COLO668 (cell line): ENCODE measurements at regions not wholly inside any gene's neighbourhood (a gene's known extent, or its start where the extent isn't known, plus 50 kb on each side); places are given as distances from the start of the nearest gene placed in this dataset.

ENCODE experiments used
- DNase-seq: peaks from one replicate; lab custom pipeline; 2025; ENCODE audit not compliant: unreplicated experiment; lab: John Stamatoyannopoulos, UW

DNA sequence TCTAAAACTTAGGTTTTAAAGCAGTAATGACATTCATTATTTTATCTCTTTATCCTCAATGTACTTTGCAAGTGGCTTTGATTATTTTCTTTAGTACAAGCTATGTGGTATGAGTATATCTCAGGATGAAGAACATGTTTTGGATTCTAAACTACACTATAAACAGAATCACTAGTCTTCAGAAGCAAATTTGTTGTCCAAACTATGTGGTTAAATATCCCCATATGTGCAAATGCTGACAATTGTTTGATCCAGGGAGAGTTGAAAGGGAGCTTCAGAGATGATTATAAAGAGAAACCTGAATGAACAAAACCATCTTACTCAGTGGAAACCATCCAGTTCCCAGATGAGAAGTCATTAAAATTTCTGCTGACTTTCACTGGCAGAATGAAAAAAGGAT lies 179.3 kb downstream of the MDFIC start:
- DNase-seq = no peak

DNA sequence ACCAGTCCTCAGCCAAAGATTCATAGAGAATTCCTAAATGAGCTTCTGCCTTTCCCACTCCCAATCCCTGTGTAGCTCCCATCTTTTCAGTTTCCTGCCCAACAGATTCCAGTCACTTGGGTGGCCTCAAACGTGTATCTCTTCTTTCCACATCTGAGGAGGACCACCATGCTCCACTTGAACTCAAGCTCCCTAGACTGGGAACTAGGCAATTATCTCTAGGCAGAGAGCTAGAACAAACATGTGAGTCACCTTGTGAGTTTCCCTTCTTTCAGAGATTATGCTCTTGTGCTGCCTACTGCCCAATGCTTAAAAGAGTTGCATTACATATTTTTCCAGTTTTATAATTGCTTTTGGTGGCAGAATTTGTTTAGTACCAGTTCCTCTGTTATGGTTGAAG lies 178.0 kb downstream of the MDFIC start:
- peak; percentile 8 for DNase-seq

DNA sequence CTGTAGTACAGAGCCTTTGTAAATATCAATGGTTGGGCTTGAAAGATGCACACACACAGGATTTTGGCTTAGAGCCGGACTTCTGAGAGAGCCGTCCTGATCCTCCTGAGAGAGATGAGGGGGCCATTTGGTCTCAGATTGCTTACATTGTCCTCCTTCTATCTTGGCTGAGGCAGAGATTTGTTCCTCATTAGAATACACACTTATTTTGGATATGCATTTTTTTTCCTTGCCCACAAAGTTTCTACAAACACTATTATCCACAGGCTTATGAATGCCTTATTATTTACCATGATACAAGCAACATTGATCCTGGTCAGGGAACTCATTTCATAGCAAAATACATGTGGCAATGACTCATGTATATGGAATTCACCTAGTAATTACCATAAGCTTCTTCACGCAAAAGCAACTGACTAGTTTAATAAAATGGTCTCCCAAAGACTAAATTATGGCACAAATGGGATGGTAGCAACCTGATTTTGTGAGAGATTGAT lies 175.3 kb downstream of the MDFIC start:
- DNase-seq = no peak

DNA sequence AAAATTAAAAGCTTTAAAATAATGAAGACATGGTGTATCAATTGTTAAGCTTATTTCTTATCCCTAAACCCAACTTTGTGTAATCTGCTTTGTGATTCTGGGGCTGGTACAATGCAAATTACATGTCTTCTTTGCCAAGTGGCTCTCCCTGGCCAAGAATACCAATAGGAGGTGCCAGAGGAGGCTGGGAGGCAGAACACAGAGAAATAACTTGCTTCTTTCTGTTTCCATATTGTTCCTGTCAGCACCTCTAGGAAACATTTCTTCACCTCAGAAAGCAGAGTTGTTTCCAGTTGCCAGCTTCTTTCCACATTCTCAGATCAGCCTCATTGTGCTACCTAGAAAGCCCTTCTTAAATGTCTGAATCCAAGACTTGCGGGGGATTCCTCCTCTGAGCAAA lies 174.4 kb downstream of the MDFIC start:
- DNase-seq = no peak

DNA sequence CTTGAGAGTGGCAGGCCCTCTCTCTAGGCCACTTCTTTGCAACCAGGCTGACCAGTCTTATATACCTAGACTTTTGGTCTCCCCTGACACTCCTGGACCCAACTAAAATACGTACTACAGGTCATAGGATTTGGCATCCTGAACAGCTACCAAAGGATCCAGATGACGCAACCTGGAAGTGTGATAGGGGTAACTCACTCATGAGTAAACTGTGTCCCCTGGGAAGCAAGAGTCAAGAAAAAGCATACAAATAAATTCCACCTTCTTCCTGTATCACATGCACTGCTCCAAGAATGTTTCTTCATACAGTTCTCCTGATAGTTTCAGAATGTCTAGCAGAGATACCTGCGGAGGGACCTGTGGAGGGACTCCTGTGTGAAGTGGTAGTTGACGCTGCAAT lies 172.3 kb downstream of the MDFIC start:
- DNase-seq = no peak

DNA sequence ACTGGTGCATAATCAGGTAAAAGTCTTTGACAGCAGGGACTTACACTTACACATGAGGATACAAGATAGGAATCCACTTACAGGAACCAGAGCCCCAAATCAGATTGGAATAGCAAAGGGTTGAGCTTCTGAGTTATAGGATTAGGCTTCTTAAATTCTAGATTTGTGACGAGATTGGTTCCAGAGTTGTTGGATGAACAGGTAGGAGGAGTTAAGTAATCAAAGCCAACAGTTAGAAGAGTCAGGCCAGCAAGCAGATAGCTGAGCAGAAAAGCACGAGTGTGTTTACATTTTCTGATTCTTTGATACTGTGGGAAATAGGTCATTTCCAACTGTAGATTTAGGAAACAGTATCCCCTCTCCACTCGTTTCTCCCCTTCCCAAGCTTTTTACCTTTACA lies 167.0 kb downstream of the MDFIC start:
- DNase-seq = no peak

DNA sequence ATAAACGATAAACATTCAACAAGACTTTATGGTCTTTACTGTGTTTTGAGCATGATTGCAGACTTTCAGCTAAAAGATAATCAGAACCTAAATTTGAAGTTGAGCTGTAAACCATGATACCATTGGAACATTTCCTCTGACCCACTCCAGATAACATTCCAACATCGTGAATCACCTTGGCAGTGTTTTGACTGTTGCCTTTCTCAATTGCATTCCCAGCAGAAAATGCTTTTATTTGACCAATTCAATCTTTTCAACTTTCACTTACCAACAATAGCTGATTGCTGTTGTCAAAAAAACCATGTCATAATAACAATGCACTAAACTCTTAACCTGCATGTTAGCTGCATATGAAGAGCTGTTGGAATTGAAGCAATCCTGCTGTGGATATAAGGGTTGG lies 165.5 kb downstream of the MDFIC start:
- DNase-seq = no peak

DNA sequence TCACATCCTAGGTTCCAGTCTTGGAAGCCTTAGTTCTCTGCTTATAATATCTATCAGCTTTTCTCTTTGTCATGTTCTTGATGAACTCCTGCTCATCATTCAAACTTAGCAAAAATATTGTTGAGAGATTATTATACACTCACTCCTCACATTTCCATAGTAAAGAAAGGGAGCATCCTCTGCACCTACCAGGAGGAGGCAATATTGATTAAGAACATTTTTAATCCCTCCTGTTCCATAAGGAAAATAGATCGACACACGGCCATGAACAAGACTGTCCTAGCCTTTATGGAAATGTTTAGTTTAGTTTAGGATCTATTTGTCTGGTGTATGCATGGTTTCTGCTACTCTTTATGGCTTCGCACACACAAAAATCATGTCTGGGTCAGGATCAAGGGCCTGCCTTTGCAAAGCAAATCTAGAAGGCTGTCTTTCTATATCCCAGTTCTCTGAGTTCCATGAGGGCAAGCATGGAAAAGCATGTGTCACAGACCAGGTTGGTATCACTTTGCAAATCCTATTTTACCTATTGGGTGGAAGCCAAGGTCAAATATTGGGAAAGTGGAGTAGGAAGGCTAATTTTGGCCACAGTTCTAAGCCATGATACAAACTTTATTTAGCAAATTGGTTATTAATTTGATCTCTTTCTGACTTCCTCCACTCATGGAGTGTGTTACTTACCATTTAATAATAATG lies 164.4 kb downstream of the MDFIC start:
- DNase-seq = no peak

DNA sequence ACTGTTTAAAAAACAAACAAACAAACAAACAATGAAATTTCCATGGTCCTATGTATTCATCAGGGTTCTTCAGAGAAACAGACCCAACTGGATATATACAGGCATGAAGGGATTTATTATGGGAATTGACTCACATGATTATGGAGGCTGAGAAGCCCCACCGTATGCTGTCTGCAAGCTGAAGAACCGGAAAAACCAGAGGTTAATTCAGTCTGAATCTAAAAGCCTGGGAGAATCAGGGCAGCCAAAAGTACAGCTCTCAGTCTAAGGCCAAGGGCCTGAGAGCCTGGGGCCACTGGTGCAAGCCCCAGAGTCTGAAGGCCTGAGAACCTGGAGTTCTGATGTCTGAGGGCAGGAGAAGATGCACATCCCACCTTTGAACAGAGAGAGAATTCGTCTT lies 163.5 kb downstream of the MDFIC start:
- DNase-seq = no peak

DNA sequence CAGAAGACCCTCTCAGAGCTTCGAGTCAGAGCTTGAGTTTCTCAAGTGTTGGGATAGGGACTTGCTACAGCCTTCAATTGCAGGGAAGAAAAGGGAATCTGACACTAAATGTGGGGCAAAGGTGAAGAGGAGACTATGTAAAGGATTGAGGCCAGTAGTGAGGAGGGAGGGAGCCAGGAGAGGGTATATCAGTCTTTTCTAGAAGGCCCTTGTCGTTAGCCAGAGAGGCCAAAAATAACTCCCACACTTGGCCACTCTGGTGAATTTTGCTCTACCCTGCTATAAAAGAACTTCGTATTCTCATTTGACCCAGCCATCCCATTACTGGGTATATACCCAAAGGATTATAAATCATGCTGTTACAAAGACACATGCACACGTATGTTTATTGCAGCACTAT lies 162.0 kb downstream of the MDFIC start:
- DNase-seq = no peak

DNA sequence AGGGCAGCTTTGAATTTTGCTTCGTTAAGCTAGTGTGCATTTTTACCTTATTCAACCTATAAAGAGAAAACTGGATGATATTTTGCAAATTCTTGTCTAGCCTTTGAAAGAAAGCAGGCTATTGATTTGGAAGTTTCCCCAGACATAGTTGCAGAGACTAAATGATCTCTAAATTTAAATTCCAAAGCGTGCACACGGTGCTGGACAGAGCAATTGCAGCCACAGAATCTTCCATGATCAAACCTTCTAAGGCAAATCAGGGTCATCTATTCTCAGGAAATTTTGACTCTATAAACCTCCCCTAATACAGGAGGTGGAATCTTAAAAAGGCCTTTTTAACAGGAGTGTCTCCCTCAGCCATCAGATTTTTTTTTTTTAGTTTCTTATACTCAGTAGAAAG lies 159.9 kb downstream of the MDFIC start:
- DNase-seq = no peak

DNA sequence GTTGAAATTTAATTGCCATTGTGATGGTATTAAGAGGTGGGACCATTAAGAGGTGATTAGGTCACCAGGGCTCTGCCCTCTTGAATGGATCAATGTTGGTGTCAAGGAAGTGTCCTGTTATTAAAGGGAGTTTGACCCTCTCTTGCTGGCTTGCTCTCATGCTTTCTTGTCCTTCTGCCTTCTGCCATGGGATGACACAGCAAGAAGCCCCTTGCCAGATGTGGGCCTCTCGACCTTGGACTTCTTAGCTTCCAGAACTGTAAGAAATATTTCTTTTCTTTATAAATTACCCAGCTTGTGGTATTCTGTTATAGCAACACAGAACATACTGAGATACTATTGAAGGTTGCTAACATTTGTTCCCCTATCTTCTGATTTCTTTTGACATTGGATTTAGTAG lies 157.0 kb downstream of the MDFIC start:
- no peak for DNase-seq

DNA sequence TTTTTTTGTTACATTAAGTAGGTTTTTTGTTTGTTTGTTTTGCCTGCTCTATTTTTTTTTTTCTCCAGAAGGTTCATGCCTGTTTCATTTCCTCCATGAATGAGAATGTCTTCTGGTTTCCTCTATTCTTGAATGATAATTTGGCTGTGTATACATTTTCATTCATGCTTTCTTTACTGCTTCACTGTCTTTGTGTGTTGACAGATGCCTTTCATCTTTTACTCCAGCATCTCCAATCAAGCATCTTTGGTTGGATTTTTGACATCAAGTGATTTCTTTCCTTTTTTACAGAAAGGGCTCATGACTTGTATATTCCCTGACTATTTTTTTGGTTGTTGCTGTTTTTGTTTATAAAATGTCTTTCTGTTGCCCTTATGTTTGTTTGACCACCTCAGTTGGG lies 156.5 kb downstream of the MDFIC start:
- DNase-seq = no peak

DNA sequence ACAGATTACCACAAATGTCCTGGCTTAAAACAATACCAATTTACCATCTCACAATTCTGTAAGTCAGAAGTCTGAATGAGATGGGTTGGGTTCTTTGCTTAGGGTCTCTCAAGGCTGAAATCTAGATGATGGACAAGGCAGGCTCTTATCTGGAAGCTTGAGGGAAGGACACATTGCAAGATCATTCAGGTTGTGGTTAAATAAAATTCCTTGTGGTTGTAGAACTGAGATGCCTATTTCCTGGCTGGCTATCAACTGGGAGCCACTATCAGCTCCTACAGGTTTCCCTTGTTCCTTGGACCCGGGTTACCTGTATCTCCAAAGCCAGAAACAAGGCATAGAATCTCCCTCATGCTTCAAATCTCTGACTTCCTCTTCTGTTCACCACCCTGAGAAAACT lies 148.4 kb downstream of the MDFIC start:
- DNase-seq = no peak
